ENCODE measurements at regions not wholly inside any gene's neighbourhood (a gene's known extent, or its start where the extent isn't known, plus 50 kb on each side); places are given as distances from the start of the nearest gene placed in this dataset.
A peak's percentile ranks its signal among the peaks of the same experiment; 100 is the strongest.
"Not testable (repeated sequence)": the region's sequence is repeated elsewhere in the genome, so short reads cannot be mapped to it uniquely, and the experiment has no call there.

GRCh38 chr9:1882711-1883403, 132.3 kb upstream of the SMARCA2 start:
- H3K4me3 ChIP-seq (replicated peaks in 1 of 4; ENCODE audit: control extremely low read depth in 1 of 4, insufficient read depth in 1 of 4, low read depth in 3 of 4, low read length in 4 of 4), result no peak overlapping the region
- H3K9me3 ChIP-seq (ENCODE audit: control insufficient read depth, insufficient read depth, low read depth, low read length), result no peaks in the 10 kb centered on the region
- H3K79me2 ChIP-seq (ENCODE audit: control insufficient read depth, insufficient read depth, low read length), result no peaks in the 10 kb centered on the region
- no peak overlapping the region for H3K27ac ChIP-seq (ENCODE audit: insufficient read depth, low read length)
- no peaks in the 10 kb centered on the region for H4K20me1 ChIP-seq (ENCODE audit: control insufficient read depth, extremely low read depth, insufficient read depth, low read length)
- no peak overlapping the region for H3K9ac ChIP-seq (ENCODE audit: insufficient read depth, low read length)
- H3K4me2 ChIP-seq (ENCODE audit: extremely low read depth, insufficient read depth, low read length), result no peak overlapping the region
- H3K4me1 ChIP-seq (ENCODE audit: control insufficient read depth, extremely low read depth, insufficient read depth, low read length), result no peaks in the 10 kb centered on the region
- no peak overlapping the region for H2AFZ ChIP-seq (ENCODE audit: low read length)
- H3K27me3 ChIP-seq (ENCODE audit: control insufficient read depth, insufficient read depth, low read length), result no peaks in the 10 kb centered on the region
- no peak for DNase-seq (ENCODE audit: low read depth in 2 of 2)
- TF ChIP-seq CTCF (conservative IDR thresholded peaks at IDR 0.05 in 1 of 2, IDR thresholded peaks at IDR 0.05 in 1 of 2; ENCODE audit: low read depth in 1 of 2, low read length in 2 of 2) (no peak), EZH2 (IDR thresholded peaks at IDR 0.05; ENCODE audit: low read length, missing control alignments) (no peak)
- no peaks in the 10 kb centered on the region for H3K36me3 ChIP-seq (ENCODE audit: control insufficient read depth, insufficient read depth, low read length)

GRCh38 chr9:1890201-1890600, 124.9 kb upstream of the SMARCA2 start:
- Histone ChIP-seq H3K79me2 (ENCODE audit: control insufficient read depth, insufficient read depth, low read length) (no peaks in the 10 kb centered on the region), H3K9ac (ENCODE audit: insufficient read depth, low read length) (no peak overlapping the region), H3K36me3 (ENCODE audit: control insufficient read depth, insufficient read depth, low read length) (no peaks in the 10 kb centered on the region), H4K20me1 (ENCODE audit: control insufficient read depth, extremely low read depth, insufficient read depth, low read length) (no peaks in the 10 kb centered on the region), H3K4me1 (ENCODE audit: control insufficient read depth, extremely low read depth, insufficient read depth, low read length) (no peaks in the 10 kb centered on the region), H3K4me3 (replicated peaks in 1 of 4; ENCODE audit: control extremely low read depth in 1 of 4, insufficient read depth in 1 of 4, low read depth in 3 of 4, low read length in 4 of 4) (no peak overlapping the region), H3K4me2 (ENCODE audit: extremely low read depth, insufficient read depth, low read length) (no peak overlapping the region), H2AFZ (ENCODE audit: low read length) (no peak overlapping the region), H3K9me3 (ENCODE audit: control insufficient read depth, insufficient read depth, low read depth, low read length) (no peaks in the 10 kb centered on the region), H3K27ac (ENCODE audit: insufficient read depth, low read length) (no peak overlapping the region), H3K27me3 (ENCODE audit: control insufficient read depth, insufficient read depth, low read length) (no peaks in the 10 kb centered on the region)
- DNase-seq (ENCODE audit: low read depth in 2 of 2), result no peak
- no peak for TF ChIP-seq CTCF (conservative IDR thresholded peaks at IDR 0.05 in 1 of 2, IDR thresholded peaks at IDR 0.05 in 1 of 2; ENCODE audit: low read depth in 1 of 2, low read length in 2 of 2)
- no peak for TF ChIP-seq EZH2 (IDR thresholded peaks at IDR 0.05; ENCODE audit: low read length, missing control alignments)

- no peak overlapping the region for H2AFZ ChIP-seq (ENCODE audit: low read length)
- DNase-seq (ENCODE audit: low read depth in 2 of 2), result peak in 1 of 2 donors; percentile 26
- no peak overlapping the region for H3K27ac ChIP-seq (ENCODE audit: insufficient read depth, low read length)
- H3K4me3 ChIP-seq (replicated peaks in 1 of 4; ENCODE audit: control extremely low read depth in 1 of 4, insufficient read depth in 1 of 4, low read depth in 3 of 4, low read length in 4 of 4), result no peak overlapping the region
- H3K27me3 ChIP-seq (ENCODE audit: control insufficient read depth, insufficient read depth, low read length), result no peaks in the 10 kb centered on the region
- H3K4me2 ChIP-seq (ENCODE audit: extremely low read depth, insufficient read depth, low read length), result no peak overlapping the region
- no peak for TF ChIP-seq EZH2 (IDR thresholded peaks at IDR 0.05; ENCODE audit: low read length, missing control alignments)
- TF ChIP-seq CTCF (conservative IDR thresholded peaks at IDR 0.05 in 1 of 2, IDR thresholded peaks at IDR 0.05 in 1 of 2; ENCODE audit: low read depth in 1 of 2, low read length in 2 of 2), result no peak
- H3K36me3 ChIP-seq (ENCODE audit: control insufficient read depth, insufficient read depth, low read length), result no peaks in the 10 kb centered on the region
- H3K79me2 ChIP-seq (ENCODE audit: control insufficient read depth, insufficient read depth, low read length), result no peaks in the 10 kb centered on the region
- no peaks in the 10 kb centered on the region for H3K4me1 ChIP-seq (ENCODE audit: control insufficient read depth, extremely low read depth, insufficient read depth, low read length)
- no peaks in the 10 kb centered on the region for H3K9me3 ChIP-seq (ENCODE audit: control insufficient read depth, insufficient read depth, low read depth, low read length)
- H4K20me1 ChIP-seq (ENCODE audit: control insufficient read depth, extremely low read depth, insufficient read depth, low read length), result no peaks in the 10 kb centered on the region
- no peak overlapping the region for H3K9ac ChIP-seq (ENCODE audit: insufficient read depth, low read length)
Measured at GRCh38 chr9:1890816-1891215, 124.3 kb upstream of the SMARCA2 start.

- H3K79me2 ChIP-seq (ENCODE audit: control insufficient read depth, insufficient read depth, low read length); H2AFZ ChIP-seq (ENCODE audit: low read length); DNase-seq (ENCODE audit: low read depth in 2 of 2); H3K27ac ChIP-seq (ENCODE audit: insufficient read depth, low read length); H3K27me3 ChIP-seq (ENCODE audit: control insufficient read depth, insufficient read depth, low read length); H3K9me3 ChIP-seq (ENCODE audit: control insufficient read depth, insufficient read depth, low read depth, low read length); H3K4me2 ChIP-seq (ENCODE audit: extremely low read depth, insufficient read depth, low read length); H4K20me1 ChIP-seq (ENCODE audit: control insufficient read depth, extremely low read depth, insufficient read depth, low read length); H3K4me3 ChIP-seq (replicated peaks in 1 of 4; ENCODE audit: control extremely low read depth in 1 of 4, insufficient read depth in 1 of 4, low read depth in 3 of 4, low read length in 4 of 4); H3K36me3 ChIP-seq (ENCODE audit: control insufficient read depth, insufficient read depth, low read length); H3K9ac ChIP-seq (ENCODE audit: insufficient read depth, low read length); H3K4me1 ChIP-seq (ENCODE audit: control insufficient read depth, extremely low read depth, insufficient read depth, low read length): not testable (repeated sequence)
Measured at GRCh38 chr9:1903080-1903704, 112.0 kb upstream of the SMARCA2 start.

Measured in fibroblast of lung (primary cell).